ENCODE measurements at regions not wholly inside any gene's neighbourhood (a gene's known extent, or its start where the extent isn't known, plus 50 kb on each side); places are given as distances from the start of the nearest gene placed in this dataset.
"Not testable (repeated sequence)": the region's sequence is repeated elsewhere in the genome, so short reads cannot be mapped to it uniquely, and the experiment has no call there.

GRCh38 chr6:156688620-156688971 lies 88.6 kb upstream of the ARID1B start:
- no peak for DNase-seq (ENCODE audit: low spot score)

GRCh38 chr6:156687789-156688619 lies 89.2 kb upstream of the ARID1B start:
- no peak for DNase-seq (ENCODE audit: low spot score)

- peak; percentile 76 for DNase-seq (ENCODE audit: low spot score)
Observed at GRCh38 chr6:156686995-156687788, 90.0 kb upstream of the ARID1B start.

DNA sequence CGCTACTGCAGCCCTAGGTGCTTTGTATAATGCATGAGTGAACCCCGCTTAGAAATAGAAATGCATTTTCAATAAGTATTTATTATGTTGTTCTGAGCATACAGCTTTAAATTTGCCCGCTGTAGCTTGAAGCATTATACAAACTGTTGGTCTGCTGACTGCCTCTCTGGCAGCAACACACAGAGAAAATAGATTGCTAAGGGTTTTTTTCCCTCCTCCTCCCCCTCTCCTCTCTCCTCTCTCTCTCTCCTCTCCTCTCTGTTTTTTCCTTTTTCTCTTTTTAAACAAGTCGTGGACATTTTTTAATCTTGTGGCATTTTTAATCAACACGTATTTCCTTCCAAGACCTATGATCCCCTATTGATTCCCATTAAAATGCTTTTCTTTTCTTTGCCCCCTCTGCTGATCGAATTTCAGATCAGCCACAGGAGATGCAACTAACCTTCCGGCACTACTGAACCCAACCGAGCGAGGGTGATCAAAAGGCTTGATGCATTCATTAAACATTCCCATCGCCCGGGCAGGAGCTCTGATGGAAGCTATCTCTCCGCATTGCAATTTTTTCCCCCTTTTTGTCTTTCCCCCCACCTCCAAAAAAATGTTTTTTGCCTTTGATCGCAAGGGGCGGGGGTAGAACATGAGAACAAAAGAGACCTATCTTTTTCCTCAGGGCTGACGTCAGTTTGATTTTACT lies 90.7 kb upstream of the ARID1B start:
- DNase-seq (ENCODE audit: low spot score), result peak; percentile 82

GRCh38 chr6:156685823-156686222 lies 91.4 kb upstream of the ARID1B start:
- no peak for DNase-seq (ENCODE audit: low spot score)

GRCh38 chr6:156683821-156684220 lies 93.4 kb upstream of the ARID1B start:
- no peak for DNase-seq (ENCODE audit: low spot score)

DNA sequence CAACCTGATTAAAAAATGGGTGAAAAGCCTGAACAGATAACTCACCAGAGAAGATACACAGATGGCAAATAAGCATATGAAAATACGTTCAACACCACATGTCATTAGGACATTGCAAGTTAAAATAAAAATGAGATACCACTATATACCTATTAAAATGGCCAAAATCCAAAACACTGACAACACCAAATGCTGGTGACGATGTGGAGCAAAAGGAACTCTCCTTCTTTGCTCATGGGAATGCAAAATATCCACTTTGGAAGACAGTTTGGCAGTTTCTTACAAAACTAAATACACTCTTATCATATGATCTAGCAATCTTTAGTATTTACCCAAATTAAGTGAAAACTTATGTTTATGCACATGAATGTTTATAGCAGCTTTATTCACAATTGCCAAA lies 100.5 kb upstream of the ARID1B start:
- DNase-seq (ENCODE audit: low spot score), result no peak

- DNase-seq (ENCODE audit: low spot score), result no peak
Observed at GRCh38 chr6:156674197-156674596, 103.0 kb upstream of the ARID1B start.

GRCh38 chr6:156670097-156670496 lies 107.1 kb upstream of the ARID1B start:
- DNase-seq (ENCODE audit: low spot score), result not testable (repeated sequence)

DNA sequence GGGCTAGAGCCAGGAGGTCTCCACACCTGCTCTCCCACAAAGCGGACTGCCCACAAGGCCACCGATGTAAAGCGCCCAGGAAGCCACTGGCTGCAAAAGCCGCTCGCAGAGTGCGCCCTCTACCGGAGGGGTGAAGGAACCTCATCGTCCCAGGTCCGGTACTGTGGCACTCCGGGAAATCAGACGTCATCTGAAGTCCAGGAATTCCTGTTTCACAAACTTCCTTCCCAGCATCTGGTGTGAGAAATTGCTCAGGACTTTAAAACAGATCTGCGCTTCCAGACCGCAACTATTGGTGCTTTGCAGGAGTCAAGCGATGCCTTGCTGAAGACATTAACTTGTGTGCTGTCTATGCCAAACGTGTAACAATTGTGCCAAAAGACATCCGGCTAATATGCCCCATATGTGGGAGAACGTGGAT lies 115.1 kb upstream of the ARID1B start:
- no peak for DNase-seq (ENCODE audit: low spot score)

DNA sequence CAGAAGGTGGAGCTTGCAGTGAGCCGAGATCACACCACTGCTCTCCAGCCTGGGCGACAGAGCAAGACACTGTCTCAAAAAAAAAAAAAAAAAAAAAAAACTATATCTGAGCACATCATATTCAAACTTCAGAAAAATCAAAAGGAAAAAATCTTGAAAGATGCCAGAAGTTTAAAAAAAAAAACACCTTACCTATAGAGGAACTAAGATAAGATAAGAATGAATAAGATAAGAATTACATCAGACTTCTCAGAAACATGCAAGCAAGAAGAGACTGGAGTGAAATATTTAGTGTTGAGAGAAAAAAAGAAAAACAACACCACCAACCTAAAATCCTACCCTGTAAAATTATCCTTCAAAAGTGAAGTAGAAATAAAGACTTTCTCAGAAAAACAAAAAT lies 116.8 kb upstream of the ARID1B start:
- no peak for DNase-seq (ENCODE audit: low spot score)

GRCh38 chr6:156659822-156660198 lies 117.4 kb upstream of the ARID1B start:
- DNase-seq (ENCODE audit: low spot score), result no peak

GRCh38 chr6:156658966-156659821 lies 118.0 kb upstream of the ARID1B start:
- DNase-seq (ENCODE audit: low spot score), result peak; percentile 40

- no peak for DNase-seq (ENCODE audit: low spot score)
Observed at GRCh38 chr6:156658186-156658965, 118.8 kb upstream of the ARID1B start.

DNA sequence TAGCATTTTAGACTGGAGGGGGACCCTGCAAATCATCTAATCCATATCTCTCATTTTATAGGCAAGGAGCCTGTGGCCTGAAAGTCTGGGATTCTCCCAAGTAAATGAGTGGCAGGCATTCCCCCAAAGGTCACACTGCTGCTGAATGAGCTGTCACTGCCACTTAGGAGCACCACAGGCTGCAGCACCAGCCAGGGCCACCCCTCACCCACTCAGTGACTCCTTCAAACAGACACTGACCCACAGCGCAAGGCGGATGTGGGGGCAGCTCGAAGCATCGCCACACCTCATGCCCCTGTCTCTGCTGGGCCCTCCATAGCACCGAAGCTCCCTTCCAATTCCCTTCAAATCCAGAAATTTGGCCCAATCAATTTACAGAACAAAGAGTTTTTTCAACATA lies 119.9 kb upstream of the ARID1B start:
- no peak for DNase-seq (ENCODE audit: low spot score)

DNA sequence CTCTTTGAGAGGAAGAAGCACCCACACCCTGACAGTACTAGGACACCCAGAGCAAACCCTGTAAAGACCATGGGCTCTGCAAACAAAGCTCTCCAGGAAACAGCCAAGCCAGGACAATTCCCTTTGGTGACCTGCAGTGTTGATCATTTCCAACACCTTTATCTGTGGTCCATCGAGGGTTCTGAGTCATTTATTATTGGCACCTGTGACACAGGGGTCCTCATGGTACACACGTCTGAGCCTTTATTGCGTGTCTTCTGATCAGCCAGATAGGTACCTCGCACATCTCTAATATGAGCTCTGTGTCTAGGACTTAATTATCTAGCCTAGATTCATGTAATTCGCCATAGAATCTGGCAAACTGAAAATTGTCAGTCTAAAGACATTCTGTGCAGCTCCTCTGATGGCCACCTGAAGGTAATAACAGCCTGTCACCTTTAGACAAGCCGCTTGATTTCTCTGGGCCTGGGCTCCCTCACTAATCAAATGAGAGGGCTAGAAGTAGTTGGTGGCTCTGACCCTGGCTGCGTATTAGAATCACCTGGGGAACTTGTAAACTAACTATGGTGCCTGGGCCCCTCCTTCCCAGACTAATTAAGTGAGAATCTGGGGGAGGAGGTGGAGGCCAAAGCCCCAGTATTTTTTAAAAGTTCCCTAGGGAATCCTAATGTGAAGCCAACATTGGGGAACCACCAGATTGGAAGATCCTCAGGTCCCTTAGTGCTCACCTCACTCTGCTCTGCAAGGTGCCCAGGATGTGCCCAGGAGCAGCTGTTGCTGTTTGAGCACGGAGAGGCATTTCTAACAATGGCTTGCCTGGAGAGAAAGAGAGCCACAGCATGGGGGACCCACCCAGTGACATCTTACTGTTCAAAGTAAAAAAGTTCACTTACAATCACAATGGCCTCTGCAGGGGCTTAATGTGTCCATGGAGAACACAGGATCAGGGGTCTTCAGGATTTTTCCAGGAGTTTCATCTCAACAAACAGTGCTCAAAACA lies 122.0 kb upstream of the ARID1B start:
- DNase-seq (ENCODE audit: low spot score), result no peak

GRCh38 chr6:156652231-156652750 lies 124.9 kb upstream of the ARID1B start:
- DNase-seq (ENCODE audit: low spot score), result no peak

DNA sequence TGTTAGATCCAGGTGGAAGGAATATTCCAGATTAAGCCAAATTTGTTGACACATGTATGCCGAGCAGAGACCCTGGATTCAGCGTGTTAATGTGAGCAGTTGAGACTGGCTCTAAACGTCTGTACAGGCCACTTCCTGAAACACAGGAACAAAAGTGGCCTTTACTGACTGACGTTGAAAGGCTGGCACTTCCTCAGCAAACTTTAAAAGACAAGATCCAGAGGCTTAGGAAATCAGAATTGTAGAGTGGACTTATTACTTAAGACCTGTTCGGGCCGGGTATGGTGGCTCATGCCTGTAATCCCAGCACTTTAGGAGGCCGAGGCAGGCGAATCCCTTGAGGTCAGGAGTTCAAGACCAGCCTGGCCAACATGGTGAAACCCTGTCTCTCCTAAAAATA lies 125.7 kb upstream of the ARID1B start:
- DNase-seq (ENCODE audit: low spot score), result no peak

DNA sequence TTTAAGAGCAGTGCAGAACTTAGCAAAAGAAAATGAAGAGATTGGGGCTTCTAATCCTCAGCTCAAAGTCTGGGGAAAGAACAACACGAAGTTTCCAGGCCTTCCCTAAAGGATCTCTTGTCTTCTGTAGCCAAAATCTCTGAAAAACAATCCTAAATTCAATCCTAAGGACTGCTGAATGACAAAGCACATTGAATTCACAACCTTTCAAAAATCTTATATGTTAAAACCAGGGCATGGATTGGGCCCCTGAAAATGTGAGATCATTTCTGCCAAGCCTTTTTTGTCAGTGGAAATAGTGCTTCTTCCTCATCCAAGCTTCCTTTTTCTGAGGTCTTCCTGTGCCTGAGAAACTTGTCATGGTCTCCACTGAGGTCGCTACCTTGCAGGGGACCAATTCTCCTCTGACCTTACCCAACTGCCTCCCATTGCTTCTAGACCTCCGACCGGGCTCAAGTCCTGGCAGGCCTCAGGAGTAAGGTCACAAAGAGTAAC lies 126.2 kb upstream of the ARID1B start:
- DNase-seq (ENCODE audit: low spot score), result no peak

Data from NAMALWA (cell line).